Sigmoid colon (tissue), 6 donors: ENCODE measurements at regions not wholly inside any gene's neighbourhood (a gene's known extent, or its start where the extent isn't known, plus 50 kb on each side); places are given as distances from the start of the nearest gene placed in this dataset.
A peak's percentile ranks its signal among the peaks of the same experiment; 100 is the strongest.

Experiments
- DNase-seq: peaks from one replicate; pipeline ENCODE4 v3.0.0-alpha.2; 2019
- H3K27ac ChIP-seq, 4 donors: fragments of 200-600 bp; sonication (generic); one replicate each; pipeline ENCODE4 v1.5.1; 2016 to 2019; ENCODE audit warnings: mild to moderate bottlenecking in 1 of 4
- H3K27me3 ChIP-seq, 3 donors: fragments of 200-600 bp; sonication (generic); one replicate each; pipeline ENCODE4 v1.5.1; 2019; ENCODE audit warnings: mild to moderate bottlenecking in 1 of 3
- H3K36me3 ChIP-seq, 4 donors: fragments of 200-600 bp; sonication (generic); one replicate each; pipeline ENCODE4 v1.5.1; 2016 to 2019
- H3K4me1 ChIP-seq, 4 donors: fragments of 200-600 bp; sonication (generic); one replicate each; pipeline ENCODE4 v1.5.1; 2017 to 2019
- H3K4me3 ChIP-seq, 4 donors: fragments of 200-600 bp; sonication (generic); one replicate each; pipeline ENCODE4 v1.5.1; 2017 to 2019; ENCODE audit warnings: mild to moderate bottlenecking in 2 of 4, moderate library complexity in 1 of 4
- H3K9me3 ChIP-seq, 4 donors: fragments of 200-600 bp in 3 of 4; sonication (generic) in 3 of 4; one replicate each; pipeline versions ENCODE4 v1.5.1 to v1.6.1; 2013 to 2019
- CTCF ChIP-seq, 4 experiments: fragments of 450-650 bp in 3 of 4; fragments of 200-600 bp in 1 of 4; IDR thresholded peaks; one replicate each; pipeline ENCODE4 v1.5.1; 2016 to 2019; ENCODE audit warnings: antibody characterized with exemption in 4 of 4, mild to moderate bottlenecking in 3 of 4, moderate library complexity in 2 of 4
- EP300 ChIP-seq, 4 donors: sonication (generic); formaldehyde crosslinking; IDR thresholded peaks; one replicate each; pipeline ENCODE4 v1.6.1; 2017; ENCODE audit warnings: antibody characterized with exemption in 4 of 4
- POLR2A ChIP-seq, 2 donors: fragments of 450-650 bp; IDR thresholded peaks; one replicate each; pipeline ENCODE4 v1.6.1; 2016; ENCODE audit warnings: antibody characterized with exemption in 2 of 2, mild to moderate bottlenecking in 2 of 2, moderate library complexity in 2 of 2
- POLR2AphosphoS5 ChIP-seq, 4 donors: sonication (generic); formaldehyde crosslinking; IDR thresholded peaks; one replicate each; pipeline ENCODE4 v1.6.1; 2017; ENCODE audit warnings: antibody characterized with exemption in 4 of 4
- WGBS, 2 donors: extraction: QIAGEN DNeasy Blood & Tissue Kit; methylation state at CpG; one replicate each; pipeline ENCODE4 v1.1.7; 2013; 5-methylcytosine and 5-hydroxymethylcytosine counted together
- intact Hi-C: fragments of 100-400 bp; cut with DNase I; formaldehyde crosslinking; loops from one replicate; pipeline ENCODE4 v1.15.1; 2023
- donor health status: healthy with polysubstance abuse.
- donor health status: healthy.

- WGBS, 2 donors, result 82 to 84% methylated on average over 8 of the region's 8 CpGs
- intact Hi-C loops, result no loop called here
- Histone ChIP-seq H3K36me3 (no peaks in the 10 kb centered on the region), H3K4me1 (peaks cover 0 to 36% (median 17%) of the 10 kb centered on the region in 4 donors), H3K27me3 (no peaks in the 10 kb centered on the region), H3K9me3 (no peaks in the 10 kb centered on the region), H3K27ac (peak overlapping the region in 3 of 4 donors; percentile 34 to 53 (median 52)), H3K4me3 (no peak overlapping the region)
- no peak for DNase-seq
- TF ChIP-seq POLR2AphosphoS5 (IDR thresholded peaks at IDR 0.05), result no peak
- no peak for TF ChIP-seq POLR2A (IDR thresholded peaks at IDR 0.05)
- no peak for TF ChIP-seq CTCF (IDR thresholded peaks at IDR 0.05)
- TF ChIP-seq EP300 (IDR thresholded peaks at IDR 0.05), result no peak
Measured at GRCh38 chr5:57693488-57694305, 211.1 kb upstream of the ACTBL2 start.

GRCh38 chr5:57692582-57693487 is 210.2 kb upstream of the ACTBL2 start:
- Histone ChIP-seq H3K9me3 (no peaks in the 10 kb centered on the region), H3K36me3 (no peaks in the 10 kb centered on the region), H3K4me3 (no peak overlapping the region), H3K27ac (peak overlapping the region; percentile 11 to 53 (median 51)), H3K27me3 (no peaks in the 10 kb centered on the region), H3K4me1 (peaks cover 0 to 31% (median 17%) of the 10 kb centered on the region in 4 donors)
- intact Hi-C loops, result no loop called here
- WGBS, 2 donors, result 58 to 71% methylated on average over 6 of the region's 6 CpGs
- TF ChIP-seq CTCF (IDR thresholded peaks at IDR 0.05), result no peak
- TF ChIP-seq POLR2A (IDR thresholded peaks at IDR 0.05), result no peak
- peak in 1 of 4 donors; percentile 23 for TF ChIP-seq EP300 (IDR thresholded peaks at IDR 0.05)
- TF ChIP-seq POLR2AphosphoS5 (IDR thresholded peaks at IDR 0.05), result peak; percentile 39 to 65 (median 55)
- peak; percentile 86 for DNase-seq

- H3K27ac ChIP-seq, result no peak overlapping the region
- intact Hi-C loops, result no loop called here
- peaks cover 0 to 18% (median 11%) of the 10 kb centered on the region in 4 donors for H3K4me1 ChIP-seq
- no peaks in the 10 kb centered on the region for H3K9me3 ChIP-seq
- DNase-seq, result no peak
- WGBS, 2 donors, result 91 to 92% methylated on average over 2 of the region's 2 CpGs
- no peaks in the 10 kb centered on the region for H3K36me3 ChIP-seq
- no peak overlapping the region for H3K4me3 ChIP-seq
- TF ChIP-seq CTCF (IDR thresholded peaks at IDR 0.05) (no peak), POLR2A (IDR thresholded peaks at IDR 0.05) (no peak), EP300 (IDR thresholded peaks at IDR 0.05) (no peak), POLR2AphosphoS5 (IDR thresholded peaks at IDR 0.05) (no peak)
- H3K27me3 ChIP-seq, result no peaks in the 10 kb centered on the region
Measured at GRCh38 chr5:57690724-57691123, 208.1 kb upstream of the ACTBL2 start.

- TF ChIP-seq CTCF (IDR thresholded peaks at IDR 0.05) (no peak), EP300 (IDR thresholded peaks at IDR 0.05) (no peak), POLR2AphosphoS5 (IDR thresholded peaks at IDR 0.05) (no peak), POLR2A (IDR thresholded peaks at IDR 0.05) (no peak)
- intact Hi-C loops, result no loop called here
- no peaks in the 10 kb centered on the region for H3K9me3 ChIP-seq
- no peak overlapping the region for H3K27ac ChIP-seq
- no peaks in the 10 kb centered on the region for H3K36me3 ChIP-seq
- WGBS, 2 donors, result 94 to 95% methylated on average over 3 of the region's 3 CpGs
- DNase-seq, result no peak
- no peak overlapping the region for H3K4me3 ChIP-seq
- peaks cover 0 to 3% (median 1%) of the 10 kb centered on the region in 4 donors for H3K4me1 ChIP-seq
- no peaks in the 10 kb centered on the region for H3K27me3 ChIP-seq
Measured at GRCh38 chr5:57687596-57687995, 205.0 kb upstream of the ACTBL2 start.
